ENCODE measurements at regions not wholly inside any gene's neighbourhood (a gene's known extent, or its start where the extent isn't known, plus 50 kb on each side); places are given as distances from the start of the nearest gene placed in this dataset.

DNA sequence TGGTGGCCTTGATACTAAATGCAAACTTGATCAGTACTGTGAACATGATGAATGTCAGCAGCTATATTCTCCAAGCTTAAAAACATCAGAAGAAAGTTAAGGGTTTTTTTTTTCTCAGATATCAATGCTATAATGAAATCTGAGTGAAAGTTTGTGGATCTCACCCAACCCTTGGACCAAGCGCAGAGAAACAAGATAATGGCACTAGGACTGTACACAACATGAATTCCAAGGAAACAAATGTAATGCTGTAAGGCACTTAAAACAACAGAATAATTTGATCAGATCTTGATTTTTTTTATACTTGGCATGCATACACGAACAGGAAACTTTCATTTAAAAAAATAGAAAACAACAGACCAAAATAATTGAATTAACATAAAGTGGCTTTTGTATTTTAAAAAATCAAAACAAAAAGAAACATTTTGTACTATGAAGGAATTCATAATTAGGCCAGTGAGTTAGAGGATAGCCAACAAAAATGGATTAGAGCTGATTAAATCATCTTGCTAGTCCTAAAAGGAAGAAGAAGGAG lies 1154.0 kb upstream of the EYS start:
- no peak for DNase-seq (ENCODE audit: low read depth)

DNA sequence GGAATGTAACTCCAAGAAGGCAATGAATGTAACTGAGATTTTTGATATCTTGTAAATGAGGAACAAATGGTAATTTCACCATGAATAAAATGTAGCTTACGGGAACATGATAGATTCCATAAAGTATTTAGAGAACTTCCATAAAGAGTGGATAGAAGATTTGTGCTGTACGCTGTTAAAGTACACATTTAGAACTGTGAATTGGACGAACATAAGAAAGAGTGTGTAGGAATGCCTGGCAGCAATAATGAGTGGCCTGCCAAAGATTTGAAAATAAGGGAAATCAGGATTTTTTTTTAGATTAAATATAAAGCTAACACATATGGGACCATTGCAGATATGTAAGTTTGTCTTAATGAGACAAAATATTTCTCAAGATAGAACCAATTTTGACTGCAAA lies 1153.3 kb upstream of the EYS start:
- no peak for DNase-seq (ENCODE audit: low read depth)

GRCh38 chr6:66858196-66858595 lies 1151.2 kb upstream of the EYS start:
- no peak for DNase-seq (ENCODE audit: low read depth)

DNA sequence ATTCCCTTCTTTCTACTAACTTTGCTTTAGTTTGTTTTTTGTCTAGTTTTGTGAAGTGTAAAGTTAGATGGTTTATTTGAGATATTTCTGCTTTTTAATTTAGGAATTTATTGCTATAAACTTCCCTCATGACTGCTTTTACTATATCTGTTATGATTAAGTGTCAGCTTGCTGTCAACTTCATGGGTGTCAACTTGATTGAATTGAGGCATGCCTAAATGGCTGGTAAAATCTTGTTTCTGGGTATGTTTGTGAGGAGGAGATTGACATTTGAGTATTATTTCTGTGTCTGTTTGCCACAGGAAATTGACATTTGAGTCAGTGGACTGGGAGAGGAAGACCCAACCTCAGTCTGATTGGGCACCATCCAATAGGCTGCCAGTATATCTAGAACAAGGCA lies 1147.0 kb upstream of the EYS start:
- DNase-seq (ENCODE audit: low read depth), result no peak

DNA sequence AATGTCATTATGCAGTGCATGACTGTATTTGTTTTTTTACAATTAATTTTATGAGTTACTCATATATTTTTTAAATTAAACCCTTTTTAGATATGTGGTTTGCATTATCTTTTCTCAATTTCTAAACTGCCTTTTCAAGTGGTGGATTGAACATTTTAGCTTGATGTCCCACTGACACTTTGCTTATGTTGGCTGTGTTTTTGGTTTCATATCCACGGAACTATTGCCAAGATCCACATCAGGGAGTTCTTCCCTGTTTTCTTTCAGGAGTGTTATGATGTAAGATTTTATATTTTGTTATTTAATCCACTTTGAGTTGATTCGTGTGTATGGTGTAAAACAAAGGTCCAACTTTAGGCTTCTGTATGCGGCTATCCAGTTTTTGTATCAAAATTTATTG lies 1144.9 kb upstream of the EYS start:
- DNase-seq (ENCODE audit: low read depth), result no peak

- DNase-seq (ENCODE audit: low read depth), result no peak
These were observed 1142.8 kb upstream of the EYS start for GRCh38 chr6:66849843-66850242.

- no peak for DNase-seq (ENCODE audit: low read depth)
These were observed 1141.4 kb upstream of the EYS start for GRCh38 chr6:66848244-66848953.

GRCh38 chr6:66838764-66839163 lies 1131.7 kb upstream of the EYS start:
- DNase-seq (ENCODE audit: low read depth), result peak; percentile 6

DNA sequence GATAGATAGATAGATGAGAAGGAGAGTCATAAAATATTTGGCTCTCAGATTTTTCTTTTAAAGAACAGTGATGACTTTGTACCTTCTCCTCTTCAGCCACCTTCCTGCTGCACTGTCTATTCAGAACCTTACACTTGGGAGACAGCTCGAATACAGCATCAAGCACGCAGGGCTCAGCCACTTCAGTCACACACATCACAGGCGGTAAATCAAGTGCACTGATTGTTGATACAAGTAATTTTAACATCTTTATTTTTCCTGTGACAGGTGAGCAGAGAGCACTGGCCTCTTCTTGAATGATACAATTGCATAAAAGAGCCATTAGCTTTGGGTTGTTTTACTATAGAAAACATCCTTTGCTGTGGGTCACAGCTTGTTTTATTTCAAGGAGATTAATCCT lies 1118.5 kb upstream of the EYS start:
- DNase-seq (ENCODE audit: low read depth), result no peak

GRCh38 chr6:66814156-66814555 lies 1107.1 kb upstream of the EYS start:
- no peak for DNase-seq (ENCODE audit: low read depth)

- no peak for DNase-seq (ENCODE audit: low read depth)
These were observed 1101.7 kb upstream of the EYS start for GRCh38 chr6:66808771-66809170.

GRCh38 chr6:66796987-66797386 lies 1090.0 kb upstream of the EYS start:
- DNase-seq (ENCODE audit: low read depth), result no peak

DNA sequence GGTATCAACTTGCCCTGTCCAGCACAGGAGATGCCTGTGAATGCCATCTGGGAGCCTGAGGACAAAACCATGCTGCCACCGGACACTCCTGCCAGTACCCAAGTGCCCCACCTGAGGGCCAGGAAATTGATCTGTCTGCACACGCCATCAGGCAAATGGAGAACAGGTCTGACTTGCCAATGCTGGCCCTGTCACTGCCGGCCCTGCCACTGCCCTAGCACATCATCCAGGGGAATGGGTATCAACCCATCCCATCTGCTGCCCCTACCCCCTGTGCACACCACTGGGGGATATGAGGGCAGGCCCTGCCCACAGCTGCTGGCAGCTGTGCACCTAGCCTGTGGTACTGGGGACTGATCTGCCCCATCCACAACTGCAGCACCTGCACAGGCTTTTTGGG lies 1081.6 kb upstream of the EYS start:
- DNase-seq (ENCODE audit: low read depth), result no peak

- DNase-seq (ENCODE audit: low read depth), result no peak
These were observed 1065.8 kb upstream of the EYS start for GRCh38 chr6:66772800-66773199.

GRCh38 chr6:66771626-66772025 lies 1064.6 kb upstream of the EYS start:
- no peak for DNase-seq (ENCODE audit: low read depth)

DNA sequence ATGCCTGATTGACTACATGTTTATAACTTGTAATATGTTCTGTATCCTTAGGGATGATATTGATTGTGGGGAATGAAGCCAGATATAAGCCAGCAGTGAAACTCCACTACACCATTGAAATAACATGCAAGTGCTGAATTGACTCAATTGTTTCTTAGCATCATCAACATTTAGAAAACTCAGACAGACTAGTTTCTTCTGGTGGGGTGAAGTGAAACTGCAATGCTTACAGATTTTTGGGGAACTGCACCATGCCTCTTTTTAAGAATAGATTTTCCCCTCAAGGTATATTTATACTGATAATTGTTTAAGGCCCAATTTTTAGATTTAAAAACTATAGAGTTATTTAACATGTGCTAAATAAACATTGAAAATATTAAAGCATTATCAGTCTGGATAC lies 1044.6 kb upstream of the EYS start:
- no peak for DNase-seq (ENCODE audit: low read depth)

GRCh38 chr6:66740346-66740745 lies 1033.3 kb upstream of the EYS start:
- DNase-seq (ENCODE audit: low read depth), result no peak

GRCh38 chr6:66735106-66735890 lies 1028.3 kb upstream of the EYS start:
- DNase-seq (ENCODE audit: low read depth), result no peak

- no peak for DNase-seq (ENCODE audit: low read depth)
These were observed 1024.3 kb upstream of the EYS start for GRCh38 chr6:66731310-66731709.

GRCh38 chr6:66725670-66726069 lies 1018.6 kb upstream of the EYS start:
- DNase-seq (ENCODE audit: low read depth), result no peak

DNA sequence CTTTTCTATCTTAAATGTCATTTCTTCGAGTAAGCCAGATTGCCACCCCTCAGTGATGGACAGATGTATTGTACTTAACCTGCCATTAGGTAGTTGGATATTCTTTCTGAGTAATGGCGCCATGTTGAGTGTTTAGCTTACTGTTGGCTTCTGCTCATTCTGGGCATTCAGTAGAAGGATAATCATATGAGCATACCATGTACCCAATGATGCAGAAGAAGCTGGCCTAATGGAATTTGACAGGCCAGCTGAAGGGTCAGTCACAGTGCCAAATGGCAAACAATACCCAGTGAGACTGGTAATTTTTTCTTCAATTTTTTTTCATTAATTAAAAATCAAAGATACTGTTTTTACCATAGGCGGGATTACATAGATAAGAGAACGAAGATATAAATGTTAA lies 1010.8 kb upstream of the EYS start:
- no peak for DNase-seq (ENCODE audit: low read depth)

DNA sequence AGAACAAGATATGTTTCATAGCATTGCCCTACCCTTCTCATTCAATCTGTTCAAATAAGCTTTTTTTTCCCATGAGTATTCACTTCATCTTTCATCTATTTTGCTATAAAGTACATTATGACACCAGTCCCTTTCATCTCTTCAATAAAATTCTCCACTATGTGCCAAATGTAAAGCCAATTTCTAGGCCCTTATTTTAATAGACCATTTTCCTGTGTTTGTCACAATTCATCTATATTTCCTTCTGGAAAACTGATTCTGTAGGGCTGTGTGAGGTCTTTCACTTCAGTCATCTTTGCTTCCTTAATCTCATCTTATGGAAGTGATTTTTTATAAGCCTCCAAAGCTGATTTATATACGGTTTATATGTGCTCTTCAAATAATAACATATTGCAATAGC lies 992.4 kb upstream of the EYS start:
- no peak for DNase-seq (ENCODE audit: low read depth)

DNA sequence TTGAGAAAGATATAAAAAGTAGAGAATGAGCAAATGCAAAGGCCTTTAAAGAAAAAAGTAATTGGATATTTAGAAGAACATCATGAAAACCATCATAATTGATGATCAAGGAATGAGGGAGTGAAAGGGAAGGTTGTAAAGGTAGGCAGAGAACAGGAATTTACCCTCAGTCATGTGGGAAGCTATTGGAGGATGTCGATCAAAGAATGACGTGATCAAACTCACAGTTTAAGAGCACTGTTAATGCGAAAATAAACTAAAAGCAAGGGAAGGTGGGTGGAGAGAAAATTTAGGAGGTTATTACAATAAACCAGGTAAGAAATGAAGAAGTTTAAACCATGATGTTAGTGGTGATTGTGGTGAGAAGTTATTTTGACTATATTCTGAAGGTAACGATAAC lies 982.6 kb upstream of the EYS start:
- no peak for DNase-seq (ENCODE audit: low read depth)
